ELR (cell line): ENCODE measurements at regions not wholly inside any gene's neighbourhood (a gene's known extent, or its start where the extent isn't known, plus 50 kb on each side); places are given as distances from the start of the nearest gene placed in this dataset.
A peak's percentile ranks its signal among the peaks of the same experiment; 100 is the strongest.

Experiments used
- DNase-seq: peaks from one replicate; pipeline ENCODE4 v3.0.0-alpha.2; 2015; ENCODE audit warnings: low read depth

DNA sequence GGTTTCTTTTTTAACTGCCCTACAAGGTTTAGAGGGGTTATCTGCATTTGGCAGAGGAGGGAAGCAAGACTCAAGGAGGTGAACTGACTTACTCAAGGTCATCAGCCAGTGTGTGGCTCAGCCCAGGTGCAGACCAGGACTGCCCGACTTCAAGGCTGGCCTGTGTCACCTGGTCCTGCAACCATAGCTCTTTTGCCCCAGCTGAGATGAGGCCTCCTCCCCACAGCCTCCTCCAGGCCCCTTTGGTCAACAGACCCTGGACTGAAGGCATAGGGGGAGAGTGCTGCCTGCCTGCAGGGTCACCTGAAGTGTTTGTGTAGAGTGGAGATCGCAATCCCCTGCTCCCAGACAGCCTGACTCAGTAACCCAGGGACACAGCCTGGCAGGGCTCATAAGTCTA, 168.5 kb upstream of the GLI2 start:
- DNase-seq = no peak

DNA sequence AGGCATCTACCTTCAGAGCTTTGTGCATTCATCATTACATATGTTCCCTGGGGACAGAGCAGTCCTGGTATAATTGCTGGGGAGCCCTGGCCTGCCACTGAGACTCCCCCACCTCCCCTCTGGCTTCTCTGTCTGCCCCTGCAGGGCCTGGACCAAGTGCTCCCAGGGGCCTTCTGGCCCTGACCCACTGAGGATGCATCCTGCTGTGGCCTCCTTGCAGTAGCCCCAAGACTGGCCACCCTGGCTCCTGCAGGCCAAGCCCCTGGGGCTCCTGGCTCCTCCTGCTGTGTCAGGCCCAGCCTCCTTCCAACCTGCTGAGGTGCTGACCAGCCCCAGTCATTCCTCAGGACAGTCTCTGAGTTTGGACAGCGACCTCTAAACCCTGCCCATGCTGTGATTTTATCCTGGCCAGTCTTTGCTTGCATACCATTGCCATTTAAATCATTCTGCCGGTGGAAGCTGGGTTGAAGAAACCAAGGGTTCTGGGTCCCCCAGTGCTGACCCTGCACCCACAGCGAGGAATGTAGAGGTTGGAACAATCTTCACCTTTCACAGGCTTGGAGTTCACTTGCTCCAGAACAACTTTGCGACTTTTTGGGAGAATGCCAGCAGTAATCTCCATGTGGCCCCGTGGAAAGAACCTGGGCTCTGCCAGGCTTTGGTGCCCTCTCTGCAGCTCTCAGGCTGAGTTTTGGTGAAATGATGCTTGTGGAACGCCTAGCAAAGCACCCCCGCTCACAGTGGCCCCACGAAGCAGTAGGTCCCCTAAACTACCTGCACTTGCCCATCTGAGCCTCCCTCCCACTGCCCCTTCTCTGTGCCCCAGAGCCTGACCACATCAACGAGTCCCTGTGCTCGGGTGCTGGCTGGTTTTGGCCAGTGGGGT, 167.3 kb upstream of the GLI2 start:
- no peak for DNase-seq

DNA sequence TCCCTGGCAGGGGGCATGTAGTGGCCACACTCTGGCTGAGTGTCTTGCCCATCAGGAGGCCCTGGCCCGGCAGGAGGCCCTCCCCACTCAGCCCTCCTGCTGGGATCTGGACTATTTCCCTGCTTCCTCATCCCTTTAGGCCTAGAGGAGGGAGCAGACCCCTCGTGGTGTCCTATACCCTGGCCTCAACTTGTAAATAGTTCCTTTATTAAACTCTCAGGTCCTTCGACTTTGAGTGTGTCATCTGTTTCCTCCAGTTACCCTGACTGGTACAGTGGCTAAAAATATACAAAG, 166.7 kb upstream of the GLI2 start:
- DNase-seq = no peak

DNA sequence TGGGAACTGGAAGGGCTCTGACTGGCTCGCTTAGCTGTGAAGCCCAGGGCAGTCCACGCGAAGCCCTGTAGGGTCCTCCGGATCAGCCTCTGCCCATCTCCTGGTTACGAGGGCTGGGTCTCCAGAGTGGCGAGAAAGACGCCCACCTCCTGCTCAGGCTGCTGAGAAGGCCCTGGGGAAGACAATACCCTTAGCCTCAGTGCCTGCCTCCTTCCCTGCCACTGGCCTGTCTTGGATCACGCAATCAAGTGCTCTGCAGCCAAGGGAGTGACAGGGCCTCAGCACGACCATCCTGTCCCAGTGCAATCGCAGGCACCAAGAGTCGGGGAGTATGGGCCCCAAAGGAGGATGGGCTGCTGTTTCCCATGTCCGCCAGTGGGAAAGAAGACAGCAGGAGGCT, 165.7 kb upstream of the GLI2 start:
- no peak for DNase-seq

DNA sequence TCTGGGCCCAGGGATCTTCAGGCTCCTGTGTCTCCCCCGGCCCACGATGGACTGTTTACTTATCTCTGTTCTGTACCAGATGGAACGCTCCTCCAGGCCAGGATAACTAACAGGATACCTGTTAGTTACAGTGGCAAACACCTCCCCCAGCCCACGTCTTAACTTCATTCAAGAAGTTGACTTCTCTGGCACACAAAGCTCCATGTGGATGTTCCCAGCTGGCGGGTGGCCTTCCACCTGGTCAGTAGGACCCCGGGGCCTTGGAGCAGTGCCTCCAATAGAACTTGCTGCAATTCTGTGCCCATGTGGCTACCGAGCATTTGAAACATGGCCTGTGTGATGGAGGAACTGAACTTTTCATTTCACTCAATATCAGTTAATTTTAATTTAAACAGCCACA, 165.1 kb upstream of the GLI2 start:
- no peak for DNase-seq

DNA sequence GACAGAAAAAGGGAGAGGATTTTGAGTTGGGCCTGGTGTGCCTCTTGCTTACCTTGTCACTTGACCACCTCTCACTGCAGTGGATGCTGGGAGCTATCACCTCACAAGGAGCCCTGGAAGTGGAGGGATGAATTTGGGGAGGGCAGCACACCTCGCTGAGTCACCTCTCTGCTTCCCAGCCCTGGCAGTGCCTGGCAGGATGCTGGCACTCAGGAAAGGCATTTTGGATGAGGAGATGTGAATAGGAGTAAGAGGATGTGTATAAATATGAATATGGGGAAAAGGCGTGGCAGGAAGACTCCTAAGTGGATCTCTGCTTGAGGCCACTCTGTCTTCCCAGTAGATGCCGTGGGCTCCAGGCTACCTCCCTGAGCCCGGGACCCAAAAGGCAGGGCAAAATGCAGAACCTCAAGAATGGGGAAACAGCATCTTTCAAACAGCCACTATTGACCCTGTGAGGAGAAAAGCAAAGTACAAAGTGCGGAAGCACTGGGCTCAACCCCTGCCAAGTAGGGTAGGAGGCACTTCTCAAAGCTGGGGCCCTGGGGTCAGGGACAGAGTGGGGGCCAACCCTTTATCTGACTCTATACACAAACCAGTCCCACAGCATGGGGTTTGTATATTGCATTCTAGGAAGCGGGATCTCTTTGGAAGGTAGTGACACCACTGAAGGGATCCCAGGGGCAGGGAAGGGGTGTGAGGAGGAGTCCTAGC, 164.5 kb upstream of the GLI2 start:
- DNase-seq = no peak

DNA sequence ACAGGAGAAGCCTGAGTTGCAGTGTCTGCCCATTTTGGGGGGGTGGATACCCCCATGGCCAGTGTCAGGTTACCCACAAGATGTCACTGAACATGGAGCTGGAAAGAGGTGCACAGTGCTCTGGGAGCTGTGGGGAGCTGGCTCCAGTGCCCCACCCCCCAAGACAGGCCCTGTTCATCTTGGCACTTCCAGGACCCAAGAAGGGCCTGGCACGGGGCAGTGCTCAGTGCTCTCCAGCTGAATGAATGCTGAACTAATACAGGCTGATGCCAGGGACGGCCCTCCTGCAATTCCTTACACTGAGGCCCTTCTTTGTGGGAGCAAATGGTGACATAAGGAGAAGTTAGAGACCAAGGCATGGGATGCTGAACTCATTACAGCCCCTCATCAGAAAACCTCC, 163.4 kb upstream of the GLI2 start:
- DNase-seq = no peak

DNA sequence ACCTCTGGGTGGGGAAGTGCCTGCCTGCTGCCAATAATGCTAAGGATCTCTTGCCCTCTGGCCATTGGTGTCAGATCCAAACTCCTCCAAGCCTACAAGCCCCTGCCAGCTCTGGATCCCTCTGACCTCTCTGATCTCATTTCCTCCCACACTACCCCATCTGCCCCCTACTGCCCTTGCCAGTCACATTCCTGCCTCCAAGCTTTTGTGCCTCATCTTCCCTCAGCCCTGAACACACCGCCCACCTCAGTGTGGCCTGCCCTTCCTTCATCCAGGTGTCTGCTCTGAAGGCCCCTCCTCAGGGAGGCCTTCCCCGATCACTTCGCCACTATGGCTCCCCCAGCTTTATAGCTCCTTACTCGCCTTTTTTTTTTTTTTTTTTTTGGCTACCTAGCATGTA, 161.0 kb upstream of the GLI2 start:
- no peak for DNase-seq

DNA sequence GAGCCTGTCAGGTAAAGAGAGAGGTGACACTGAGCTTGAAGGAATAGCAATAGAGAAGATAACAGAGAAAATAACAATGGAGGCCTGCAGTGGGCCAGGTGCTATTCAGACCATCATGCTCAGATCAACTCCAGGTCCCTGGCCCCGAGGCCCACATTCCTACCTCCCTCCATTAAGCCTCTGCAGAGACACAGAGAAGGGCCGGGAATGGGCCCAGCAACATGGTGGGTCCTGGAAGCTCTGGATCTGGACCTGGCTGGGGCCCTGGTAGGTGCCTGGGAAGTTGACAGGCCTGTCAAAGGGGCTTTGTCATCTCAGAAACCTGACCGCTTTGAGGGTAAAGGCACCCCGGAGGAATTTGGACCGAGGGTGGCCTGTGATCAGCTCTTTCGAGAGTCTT, 159.7 kb upstream of the GLI2 start:
- no peak for DNase-seq

DNA sequence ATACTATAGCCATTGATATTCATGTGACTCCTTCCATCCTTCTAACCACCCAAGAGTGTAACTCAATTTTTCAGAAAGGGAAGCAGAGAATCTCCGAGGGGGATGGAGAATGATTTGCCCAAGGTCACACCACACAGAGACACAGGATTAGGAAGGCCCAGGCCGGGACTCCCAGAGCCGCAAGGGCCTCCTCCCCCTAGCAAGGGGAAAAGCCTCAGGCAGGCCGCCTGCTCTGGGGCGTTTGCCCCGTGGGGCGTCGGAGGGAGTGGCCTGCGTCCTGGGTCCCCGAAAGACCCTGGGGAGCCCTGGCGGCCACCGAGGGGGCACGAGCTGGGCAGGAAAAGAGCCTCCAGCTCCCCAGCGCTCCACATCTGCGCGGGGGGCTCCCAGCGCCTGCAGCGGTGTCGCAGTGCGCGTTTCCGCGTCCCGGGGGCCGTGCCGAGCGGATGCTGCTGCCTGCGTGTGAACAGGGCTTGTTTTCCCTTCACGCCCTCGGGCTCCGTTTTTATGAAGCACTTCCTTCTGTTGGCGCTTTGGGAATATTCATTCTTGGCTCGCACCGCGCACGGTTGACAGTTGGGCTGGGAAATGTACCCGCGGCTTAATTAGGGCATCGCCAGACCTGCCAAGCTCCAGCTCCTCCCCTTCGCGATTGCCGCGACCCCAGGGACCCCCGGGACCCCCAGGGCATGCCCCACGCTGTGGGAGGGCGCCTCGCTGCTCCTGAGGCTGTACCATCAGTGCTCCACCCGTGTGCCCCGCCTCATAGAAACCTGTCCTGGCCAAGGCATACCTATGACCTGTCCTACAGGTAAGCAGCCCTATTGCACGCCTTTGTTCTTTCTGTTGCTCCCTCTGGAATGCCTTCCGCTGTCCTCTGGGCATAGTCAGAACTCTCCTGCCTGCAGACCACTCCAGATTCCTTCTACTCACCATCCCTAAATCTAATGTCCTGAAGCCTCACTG, 158.9 kb upstream of the GLI2 start:
- peak; percentile 75 for DNase-seq

DNA sequence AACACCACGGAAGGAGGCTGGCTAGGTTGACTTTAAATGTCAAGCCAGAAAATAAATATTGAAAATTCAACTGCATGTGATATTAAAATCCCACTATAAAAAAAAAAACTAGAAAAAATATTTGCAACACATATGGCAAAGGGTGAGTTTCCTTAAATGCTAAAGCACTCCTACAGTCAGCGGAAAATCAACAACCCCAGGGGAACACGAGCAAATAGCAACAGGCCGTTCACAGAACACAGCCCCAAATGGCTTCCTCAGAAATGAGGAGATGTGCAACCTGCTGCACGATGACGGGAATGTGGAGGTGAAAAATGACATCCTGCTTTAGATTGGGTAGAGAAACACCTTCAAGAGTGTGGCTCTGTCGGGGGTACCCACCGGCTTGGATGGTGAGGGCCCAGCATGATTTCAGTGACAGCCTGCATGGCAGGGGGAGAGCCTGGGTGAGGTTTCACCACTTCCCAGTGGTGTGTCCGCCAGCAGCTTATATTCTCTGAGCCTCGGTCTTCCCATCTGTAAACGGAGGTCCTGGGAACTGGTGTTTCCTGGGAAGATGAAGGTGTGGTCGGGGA, 157.9 kb upstream of the GLI2 start:
- no peak for DNase-seq

DNA sequence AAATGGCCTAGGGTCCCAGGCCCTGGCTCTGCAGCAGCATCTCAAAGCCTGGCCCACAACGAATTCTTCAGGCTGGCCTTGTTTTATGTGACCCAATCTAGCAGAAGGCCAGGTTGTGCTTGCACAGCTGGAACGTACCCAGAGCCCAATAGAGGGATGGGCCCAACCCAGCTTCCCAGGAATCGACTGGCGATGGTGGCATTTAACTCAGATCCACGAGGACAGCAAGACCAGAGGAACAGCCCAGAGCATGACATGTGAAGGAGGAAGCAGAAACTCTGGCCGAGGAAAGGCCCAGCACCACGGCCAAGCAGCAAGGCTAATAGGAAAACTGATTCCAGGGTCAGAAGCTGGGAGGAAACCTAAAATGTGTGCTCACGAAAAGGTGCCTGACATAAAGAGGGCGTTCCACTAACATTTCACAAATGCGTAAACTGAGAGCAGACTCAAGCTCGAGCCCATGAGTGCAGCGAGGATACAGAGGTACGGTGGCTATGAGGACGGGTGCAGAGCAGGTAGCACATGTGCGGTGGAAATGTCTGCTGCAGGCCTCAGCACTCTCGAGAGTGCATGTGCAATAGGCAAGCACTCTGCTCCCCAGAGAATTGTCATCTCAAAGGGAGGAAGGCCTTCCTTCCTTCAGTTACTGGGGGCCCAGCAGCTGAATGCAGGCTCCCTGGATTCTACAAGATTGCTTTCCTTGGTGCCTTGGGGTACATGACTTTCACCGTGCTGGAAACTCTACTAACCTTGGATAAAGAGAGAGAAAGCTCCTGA, 156.9 kb upstream of the GLI2 start:
- DNase-seq = no peak

DNA sequence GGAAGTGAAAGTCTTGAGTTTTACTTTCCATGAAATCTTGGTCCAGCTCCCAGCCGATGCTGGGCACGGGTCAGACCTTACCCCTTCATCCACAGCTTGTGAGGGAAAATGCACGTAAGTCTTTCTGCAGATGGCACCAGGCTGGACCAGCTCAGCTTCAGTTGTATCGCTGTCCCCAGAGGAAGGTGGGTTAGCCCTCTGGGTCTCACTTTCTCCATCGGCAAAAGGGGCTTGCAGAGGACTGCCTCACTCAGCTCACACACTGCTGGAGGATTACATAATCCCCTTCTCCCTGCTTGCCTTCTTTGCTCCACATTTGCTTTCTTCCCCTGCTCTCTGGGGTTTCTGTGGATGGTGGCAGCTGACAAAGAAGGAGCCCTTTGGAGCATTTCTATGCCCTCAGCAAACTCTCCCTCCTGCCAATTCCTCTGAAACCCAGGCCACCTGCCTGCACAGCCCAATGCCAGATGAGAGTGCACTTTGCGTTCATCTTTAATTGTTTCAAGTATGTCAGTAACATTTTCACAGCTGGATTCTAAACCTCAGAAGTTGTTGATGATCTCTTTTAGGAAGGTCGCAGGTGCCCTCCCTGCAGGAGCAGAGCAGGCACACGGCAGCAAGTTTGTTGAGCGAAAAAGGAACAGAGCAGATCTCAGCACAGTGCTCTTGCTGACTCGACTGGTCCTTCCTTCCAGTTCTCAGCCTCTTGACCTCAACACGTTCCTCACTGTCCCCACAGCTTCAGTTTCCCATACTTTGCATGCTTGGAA, 155.6 kb upstream of the GLI2 start:
- no peak for DNase-seq

DNA sequence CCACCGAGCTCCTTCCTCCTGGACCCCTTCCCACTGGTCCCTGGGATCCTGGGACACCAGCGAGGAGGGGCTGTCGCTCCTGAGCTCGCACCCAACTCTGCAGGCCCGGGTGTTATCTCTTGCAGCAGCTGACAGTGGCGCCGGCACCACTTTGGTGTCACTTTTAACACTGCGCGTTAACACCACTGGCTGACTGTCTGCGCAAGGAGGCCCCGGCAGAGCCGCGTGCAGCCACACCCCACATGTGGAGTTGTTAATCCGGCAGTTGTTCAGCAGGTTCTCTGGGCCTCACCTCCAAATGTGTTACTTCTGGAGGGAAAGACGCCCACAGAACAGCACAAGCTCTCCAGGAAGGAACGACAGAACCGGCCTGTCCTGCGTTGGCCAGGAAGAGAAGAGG, 155.0 kb upstream of the GLI2 start:
- DNase-seq = no peak

DNA sequence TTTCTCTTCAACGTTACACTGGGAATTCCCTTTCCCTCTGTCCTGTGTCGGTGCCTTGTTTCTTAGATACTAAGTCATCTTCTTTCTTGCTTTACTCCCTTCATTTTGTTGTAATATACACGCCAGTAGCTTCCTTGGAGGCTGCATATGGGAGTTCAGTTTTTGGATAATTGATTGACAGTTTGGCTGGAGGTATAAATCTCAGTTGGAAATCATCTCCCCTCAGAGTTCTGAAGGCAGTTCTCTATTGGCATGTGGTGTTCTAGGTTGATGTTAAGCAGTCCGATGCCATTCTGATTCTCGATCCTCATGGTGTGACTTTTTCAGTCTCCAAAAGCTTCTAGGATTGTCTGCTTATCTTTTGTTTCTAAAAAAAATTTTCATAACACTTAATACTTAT, 152.5 kb upstream of the GLI2 start:
- DNase-seq = no peak

DNA sequence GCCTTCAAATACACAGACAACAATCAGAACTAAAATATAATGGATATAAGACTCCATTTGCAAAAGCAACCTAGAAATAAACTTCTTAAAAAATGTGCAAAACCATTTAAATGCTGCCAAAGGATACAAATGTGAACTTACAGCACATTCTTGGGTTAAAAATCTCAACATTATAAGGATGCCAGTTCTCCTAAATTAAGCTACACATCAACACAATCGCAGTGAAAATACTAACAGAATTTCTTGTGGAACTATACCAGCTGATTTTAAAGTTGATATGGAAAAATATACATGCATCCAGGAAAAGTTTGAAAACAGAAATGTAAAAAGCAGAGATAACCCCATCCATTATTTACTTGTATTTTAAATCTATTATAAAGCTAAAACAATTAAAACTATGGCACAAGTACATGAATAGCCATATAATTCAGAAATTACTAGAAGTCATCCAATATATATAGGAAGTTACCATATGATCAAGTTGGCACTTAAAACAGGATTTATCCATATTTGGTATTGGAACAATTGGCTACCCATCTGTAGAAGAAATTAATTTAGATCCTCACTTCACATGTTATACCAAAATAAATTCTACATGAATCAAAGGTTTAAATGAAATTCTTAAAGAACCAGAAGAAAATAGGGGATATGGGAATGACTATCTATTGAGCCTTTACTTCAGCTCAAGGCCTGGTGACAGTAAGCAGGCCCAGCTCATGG, 151.7 kb upstream of the GLI2 start:
- no peak for DNase-seq

DNA sequence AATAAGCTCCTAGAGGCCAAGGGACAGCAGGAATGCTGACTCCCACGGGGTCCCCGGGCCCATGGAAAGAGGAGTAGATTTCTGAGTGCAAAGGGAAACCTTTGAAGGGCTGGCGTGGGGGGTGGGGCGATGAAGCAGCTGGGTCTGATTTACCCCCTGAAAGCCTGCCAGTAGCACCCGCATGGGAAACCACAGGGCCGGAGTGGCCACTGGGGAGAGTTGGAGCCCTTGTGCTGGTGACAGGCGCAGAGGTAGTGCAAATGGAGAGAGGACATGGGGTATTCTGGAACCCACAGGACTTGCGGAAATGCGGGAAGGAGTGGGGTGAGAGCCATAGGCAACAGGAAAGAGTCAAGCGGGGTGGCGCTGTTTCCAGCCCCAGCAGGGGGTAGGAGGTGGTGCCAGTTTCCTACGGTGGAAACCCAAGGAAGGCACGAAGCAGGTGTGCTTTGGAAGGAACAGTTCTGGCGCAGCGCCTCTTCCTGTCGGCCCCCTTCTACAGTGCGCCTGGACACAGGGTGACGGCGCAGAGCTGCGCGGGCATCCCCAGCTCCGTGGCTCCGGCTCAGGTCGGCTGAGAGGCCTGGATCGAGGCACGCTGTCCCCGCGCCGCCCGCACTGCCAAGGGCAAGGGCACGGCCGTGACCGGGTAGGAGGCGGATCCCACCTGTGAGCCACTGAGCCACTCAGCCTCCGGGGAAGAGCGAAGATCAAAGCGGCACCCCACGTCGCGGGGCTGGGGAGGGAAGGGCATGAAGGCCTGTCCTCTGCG, 149.0 kb upstream of the GLI2 start:
- no peak for DNase-seq

DNA sequence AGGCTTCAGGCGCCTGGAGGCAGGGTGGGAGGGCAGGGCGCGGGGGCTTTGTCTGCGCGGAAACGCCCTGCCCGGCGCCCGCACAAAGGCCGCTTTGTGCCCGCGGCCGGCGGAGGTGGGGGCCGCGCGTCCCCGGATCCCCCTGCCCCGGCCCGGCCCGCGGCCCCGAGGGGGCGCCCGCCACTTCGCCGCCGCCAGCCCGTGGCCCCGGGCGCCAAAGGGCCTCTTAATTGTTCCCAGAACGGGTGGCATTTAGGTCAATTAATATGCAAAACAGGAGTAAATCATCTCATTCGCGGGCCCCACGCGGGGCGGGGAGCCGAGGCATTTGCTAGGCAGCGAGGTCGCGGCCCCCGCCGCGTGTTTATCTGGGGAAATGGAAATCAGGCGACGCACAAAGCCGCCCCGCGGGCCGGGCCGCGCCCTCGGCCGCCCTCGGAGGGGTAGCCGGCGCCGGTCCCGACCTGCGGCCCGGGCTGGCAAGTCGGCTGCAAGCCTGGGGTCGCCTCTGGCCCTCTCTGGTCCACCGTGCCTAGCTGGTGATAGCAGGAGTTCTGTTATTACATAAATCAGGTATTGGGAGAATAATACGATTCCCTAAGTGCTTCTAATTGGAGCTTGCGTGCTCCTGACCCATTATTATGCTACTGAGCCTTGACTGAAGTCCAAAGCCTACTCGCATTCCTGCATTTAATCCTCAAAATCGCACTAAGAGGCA, 148.2 kb upstream of the GLI2 start:
- DNase-seq = no peak

DNA sequence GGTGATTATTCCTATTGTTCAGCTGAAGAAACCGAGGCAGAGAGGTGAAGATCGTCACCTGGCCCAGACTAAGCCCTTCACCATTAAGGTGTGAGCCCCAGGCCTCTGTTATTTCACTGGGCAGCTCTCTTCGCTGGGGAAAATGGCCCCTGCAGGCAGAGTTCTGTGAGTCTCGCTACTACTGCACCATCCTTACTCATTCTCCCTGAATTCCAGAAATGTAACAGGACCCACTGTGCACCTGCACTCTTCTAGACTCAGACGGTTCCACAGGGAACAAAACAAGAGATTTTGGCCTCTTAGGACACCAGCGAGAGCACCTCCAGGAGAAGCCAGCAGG, 147.7 kb upstream of the GLI2 start:
- no peak for DNase-seq
